AG10803 (cell line): ENCODE measurements at regions not wholly inside any gene's neighbourhood (a gene's known extent, or its start where the extent isn't known, plus 50 kb on each side); places are given as distances from the start of the nearest gene placed in this dataset.

Experiments
- DNase-seq: peaks from one replicate; pipeline ENCODE4 v3.0.0; 2010; ENCODE audit warnings: low read depth
- H3K4me3 ChIP-seq: 2 replicates; pipeline ENCODE4 v1.5.1; 2011; ENCODE audit warnings: mild to moderate bottlenecking, low read length, control low read depth
- TF ChIP-seq, protein P1 (sequence below): conservative IDR thresholded peaks from 2 replicates; pipeline ENCODE4 v1.5.1; 2011; ENCODE audit warnings: mild to moderate bottlenecking, low read length, control low read depth, inconsistent platforms

DNA sequence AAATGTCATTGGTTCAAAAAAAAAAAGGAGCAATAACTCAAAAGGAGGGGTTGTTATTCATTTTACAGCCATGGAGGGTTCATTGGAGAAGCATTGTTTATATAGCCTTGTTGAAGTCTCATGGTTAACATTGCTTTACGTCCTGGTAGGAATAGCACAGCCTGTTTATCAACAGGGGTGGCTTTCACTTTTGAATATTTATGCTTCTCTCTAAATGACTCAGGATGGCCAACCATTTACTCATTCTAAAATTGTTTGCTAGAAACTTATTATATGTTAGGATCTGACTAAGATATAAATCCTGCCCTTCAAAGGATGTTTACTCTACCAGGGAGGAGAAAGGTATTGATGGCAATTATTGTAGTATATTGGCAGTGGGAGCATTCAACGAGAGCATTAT, 534.1 kb upstream of the GALNTL6 start:
- no peak overlapping the region for H3K4me3 ChIP-seq
- TF ChIP-seq, protein P1, sequence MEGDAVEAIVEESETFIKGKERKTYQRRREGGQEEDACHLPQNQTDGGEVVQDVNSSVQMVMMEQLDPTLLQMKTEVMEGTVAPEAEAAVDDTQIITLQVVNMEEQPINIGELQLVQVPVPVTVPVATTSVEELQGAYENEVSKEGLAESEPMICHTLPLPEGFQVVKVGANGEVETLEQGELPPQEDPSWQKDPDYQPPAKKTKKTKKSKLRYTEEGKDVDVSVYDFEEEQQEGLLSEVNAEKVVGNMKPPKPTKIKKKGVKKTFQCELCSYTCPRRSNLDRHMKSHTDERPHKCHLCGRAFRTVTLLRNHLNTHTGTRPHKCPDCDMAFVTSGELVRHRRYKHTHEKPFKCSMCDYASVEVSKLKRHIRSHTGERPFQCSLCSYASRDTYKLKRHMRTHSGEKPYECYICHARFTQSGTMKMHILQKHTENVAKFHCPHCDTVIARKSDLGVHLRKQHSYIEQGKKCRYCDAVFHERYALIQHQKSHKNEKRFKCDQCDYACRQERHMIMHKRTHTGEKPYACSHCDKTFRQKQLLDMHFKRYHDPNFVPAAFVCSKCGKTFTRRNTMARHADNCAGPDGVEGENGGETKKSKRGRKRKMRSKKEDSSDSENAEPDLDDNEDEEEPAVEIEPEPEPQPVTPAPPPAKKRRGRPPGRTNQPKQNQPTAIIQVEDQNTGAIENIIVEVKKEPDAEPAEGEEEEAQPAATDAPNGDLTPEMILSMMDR: no peak
- DNase-seq: no peak

DNA sequence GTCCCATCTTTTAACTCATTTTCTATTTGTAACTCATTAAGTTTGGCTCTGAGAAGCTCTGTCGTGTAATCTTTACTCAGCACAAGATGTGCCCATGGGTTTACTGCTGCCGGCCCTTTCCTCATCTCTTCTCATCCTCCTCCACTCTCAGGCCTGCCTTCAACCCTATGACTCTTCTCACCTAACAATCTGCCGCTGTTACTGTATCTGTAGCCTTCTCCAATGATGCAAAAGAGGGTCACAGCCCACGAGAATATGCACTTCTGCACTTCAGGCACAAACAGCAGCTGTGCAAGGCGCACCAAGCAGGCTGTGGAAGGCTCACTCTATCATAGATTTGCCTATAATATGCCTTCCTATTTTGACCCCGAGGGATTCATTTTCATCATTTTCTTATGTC, 546.5 kb upstream of the GALNTL6 start:
- no peak for DNase-seq
- TF ChIP-seq, protein P1: no peak
- H3K4me3 ChIP-seq: no peak overlapping the region

DNA sequence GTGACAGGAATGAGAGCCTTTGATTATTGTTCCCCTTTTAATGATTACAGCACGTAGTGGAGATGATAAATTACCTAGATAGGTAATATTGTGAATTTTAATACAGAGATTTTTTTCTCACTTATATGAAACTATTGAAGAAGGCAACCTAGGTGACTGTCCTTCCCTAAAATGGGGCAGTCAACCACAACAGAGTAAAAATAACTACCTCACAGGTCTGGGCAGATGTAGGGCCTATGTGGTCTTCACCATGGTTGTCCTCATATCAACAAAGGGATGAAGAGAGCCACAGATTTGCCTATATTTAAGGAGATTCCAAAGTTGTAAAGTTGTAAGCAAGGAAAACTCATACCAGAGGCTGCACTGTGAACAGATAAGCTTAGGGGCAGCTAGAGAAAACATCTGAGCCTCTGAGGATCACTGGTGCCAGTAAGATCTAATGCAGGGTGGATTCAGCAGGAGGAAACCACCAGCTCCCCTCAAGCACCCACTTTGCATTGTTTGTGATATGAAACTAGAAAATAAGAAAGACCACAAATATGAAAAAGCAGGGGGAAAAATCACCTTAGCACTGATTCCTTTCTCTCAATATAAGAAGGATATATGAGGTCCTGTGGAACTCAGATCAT, 547.9 kb upstream of the GALNTL6 start:
- no peak overlapping the region for H3K4me3 ChIP-seq
- TF ChIP-seq, protein P1: no peak
- no peak for DNase-seq

DNA sequence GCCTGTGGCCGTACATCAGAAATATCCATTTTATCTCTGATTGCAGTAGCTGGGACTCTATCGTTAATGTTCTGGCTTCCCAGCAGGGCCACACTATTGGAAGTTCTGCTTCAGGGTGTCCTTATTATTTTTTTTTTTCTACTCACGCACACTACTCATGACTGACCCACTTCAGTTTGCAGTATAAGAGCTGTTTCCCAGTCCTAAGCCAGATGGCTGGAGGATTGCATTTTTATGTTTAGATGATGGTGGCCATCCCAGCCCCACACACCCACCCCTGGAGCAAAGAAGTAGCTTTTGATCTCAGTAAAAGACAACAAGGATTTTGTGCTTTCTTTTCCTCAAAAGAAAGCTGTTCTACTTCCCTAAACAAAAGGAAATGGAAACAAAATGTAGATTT, 557.0 kb upstream of the GALNTL6 start:
- TF ChIP-seq, protein P1: no peak
- H3K4me3 ChIP-seq: no peak overlapping the region
- DNase-seq: no peak

DNA sequence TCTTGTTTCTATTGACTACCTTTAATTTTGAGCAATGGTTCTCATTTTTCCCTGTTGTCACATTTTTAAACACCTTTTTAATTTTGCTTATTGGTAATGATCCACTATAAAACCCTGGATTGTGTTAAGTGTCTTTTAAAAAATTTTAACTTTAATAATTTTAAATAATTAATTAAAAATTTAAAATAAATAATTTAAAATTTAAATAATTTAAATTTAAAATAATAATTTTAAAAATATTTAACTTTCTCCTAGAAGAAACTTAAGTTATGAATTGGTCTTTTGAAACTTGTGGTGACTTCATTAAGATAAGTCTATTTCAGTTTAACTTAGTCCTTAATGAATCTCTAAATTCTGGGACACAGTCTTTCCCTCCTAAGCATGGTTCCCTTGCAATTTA, 566.3 kb upstream of the GALNTL6 start:
- TF ChIP-seq, protein P1: no peak
- DNase-seq: no peak
- H3K4me3 ChIP-seq: no peak overlapping the region

DNA sequence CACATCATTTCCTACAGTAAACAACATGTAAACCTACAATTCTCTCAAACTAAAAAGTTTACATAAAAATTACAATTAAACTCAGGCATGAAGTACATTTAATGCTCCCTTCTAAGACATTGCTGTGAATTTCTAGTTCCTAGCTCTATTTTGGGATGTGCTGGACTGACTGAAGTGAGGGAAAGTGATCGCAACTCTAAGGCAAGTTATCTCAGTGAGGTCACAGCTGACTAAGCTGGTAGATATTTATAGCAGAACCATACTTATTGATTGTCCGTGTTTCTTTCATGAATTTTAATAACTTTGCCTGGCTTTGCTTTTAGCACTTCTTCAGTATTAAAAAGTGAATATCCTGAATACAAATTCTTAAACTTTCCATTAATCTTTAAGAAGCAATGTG, 570.4 kb upstream of the GALNTL6 start:
- TF ChIP-seq, protein P1: no peak
- no peak for DNase-seq
- no peak overlapping the region for H3K4me3 ChIP-seq

DNA sequence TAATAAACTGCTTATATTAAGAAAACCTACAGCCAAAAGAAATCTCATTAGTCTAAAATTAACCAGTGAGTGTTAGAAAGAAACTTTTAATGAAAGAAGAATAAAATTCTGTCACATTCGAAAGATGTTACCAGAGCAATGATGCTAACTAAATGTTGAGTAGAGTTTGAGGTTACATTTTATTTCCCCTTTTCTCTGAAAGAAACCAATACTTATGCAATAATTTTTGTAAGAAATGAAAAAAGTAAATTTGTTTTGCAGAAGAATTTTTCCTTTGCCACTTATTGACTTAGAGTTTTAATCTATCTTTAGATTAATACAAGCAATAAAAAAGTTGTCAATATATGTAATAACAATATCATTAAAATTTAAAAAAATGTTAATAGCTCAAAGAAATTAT, 574.0 kb upstream of the GALNTL6 start:
- H3K4me3 ChIP-seq: no peak overlapping the region
- TF ChIP-seq, protein P1: no peak
- DNase-seq: no peak
